Large intestine (tissue), 3 donors: ENCODE measurements at regions not wholly inside any gene's neighbourhood (a gene's known extent, or its start where the extent isn't known, plus 50 kb on each side); places are given as distances from the start of the nearest gene placed in this dataset.

ENCODE experiments used
- DNase-seq, 2 donors: peaks; one replicate each; pipeline versions ENCODE4 v3.0.0 to v3.0.0-alpha.2; 2013
- H3K27ac ChIP-seq: one replicate; pipeline ENCODE4 v1.5.1; 2013; ENCODE audit warnings: low read length
- H3K27me3 ChIP-seq: 2 replicates; pipeline ENCODE4 v1.6.1; 2013; ENCODE audit warnings: low read length; ENCODE audit not compliant: control insufficient read depth, insufficient read depth
- H3K36me3 ChIP-seq: 2 replicates; pipeline ENCODE4 v1.6.1; 2013; ENCODE audit warnings: low read length; ENCODE audit not compliant: control insufficient read depth, insufficient read depth
- H3K4me1 ChIP-seq: one replicate; pipeline ENCODE4 v1.6.1; 2013; ENCODE audit warnings: low read length; ENCODE audit not compliant: control insufficient read depth, insufficient read depth
- H3K4me3 ChIP-seq: one replicate; pipeline ENCODE4 v1.5.1; 2013; ENCODE audit warnings: low read length
- H3K9me3 ChIP-seq: one replicate; pipeline ENCODE4 v1.6.1; 2013; ENCODE audit warnings: mild to moderate bottlenecking, low read depth, low read length, moderate library complexity; ENCODE audit not compliant: control insufficient read depth
- WGBS: methylation state at CpG from one replicate; pipeline ENCODE4 v1.1.5; 2013; ENCODE audit warnings: low lambda C conversion rate; ENCODE audit not compliant: insufficient coverage; 5-methylcytosine and 5-hydroxymethylcytosine counted together

DNA sequence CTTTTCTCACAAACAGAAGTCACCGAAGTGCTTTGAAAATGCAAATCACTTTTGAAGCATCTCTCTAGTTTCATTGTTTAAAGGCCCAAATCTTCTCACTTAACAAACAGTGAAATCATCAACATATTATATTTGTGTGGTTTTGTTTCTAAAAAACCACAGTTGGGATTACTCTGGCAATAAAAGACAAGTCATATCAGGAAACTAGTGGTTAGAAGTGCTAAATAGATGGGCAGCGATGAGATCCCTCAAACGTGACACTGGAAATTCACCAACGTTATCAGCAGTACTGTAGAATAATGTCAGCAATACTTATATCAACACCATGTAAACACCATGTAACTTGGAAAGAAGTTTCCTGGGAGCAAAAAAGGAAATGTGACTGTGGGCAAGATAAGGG is 893.5 kb downstream of the SUCLG1 start:
- no peaks in the 10 kb centered on the region for H3K4me1 ChIP-seq
- no peaks in the 10 kb centered on the region for H3K36me3 ChIP-seq
- no peaks in the 10 kb centered on the region for H3K27me3 ChIP-seq
- H3K27ac ChIP-seq, result no peak overlapping the region
- H3K9me3 ChIP-seq, result no peaks in the 10 kb centered on the region
- DNase-seq, result no peak
- no peak overlapping the region for H3K4me3 ChIP-seq
- WGBS, result no CpG with 5 or more reads among the region's 4 CpGs

DNA sequence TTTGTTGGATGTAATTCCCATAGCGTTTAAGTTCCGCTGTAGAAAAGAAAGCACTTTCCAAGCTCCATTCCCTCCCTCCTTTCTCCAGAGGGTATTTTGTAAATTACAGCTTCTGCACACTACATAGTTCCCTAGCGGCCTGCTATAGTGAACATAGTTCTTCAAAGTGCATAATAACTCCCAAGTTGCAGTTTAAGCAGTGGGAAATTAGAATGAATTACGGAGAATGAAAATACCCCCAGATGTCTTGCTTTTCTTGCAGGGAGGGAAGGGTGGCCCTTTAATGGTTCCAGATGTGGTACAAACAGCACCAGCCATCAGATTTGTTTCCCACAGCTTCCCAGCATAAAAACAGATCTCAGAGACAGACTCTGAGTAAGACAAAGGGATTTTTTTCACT is 893.9 kb downstream of the SUCLG1 start:
- H3K36me3 ChIP-seq, result no peaks in the 10 kb centered on the region
- H3K9me3 ChIP-seq, result no peaks in the 10 kb centered on the region
- WGBS, result no CpG with 5 or more reads among the region's 4 CpGs
- no peak overlapping the region for H3K27ac ChIP-seq
- no peak overlapping the region for H3K4me3 ChIP-seq
- no peaks in the 10 kb centered on the region for H3K4me1 ChIP-seq
- no peak for DNase-seq
- H3K27me3 ChIP-seq, result no peaks in the 10 kb centered on the region

DNA sequence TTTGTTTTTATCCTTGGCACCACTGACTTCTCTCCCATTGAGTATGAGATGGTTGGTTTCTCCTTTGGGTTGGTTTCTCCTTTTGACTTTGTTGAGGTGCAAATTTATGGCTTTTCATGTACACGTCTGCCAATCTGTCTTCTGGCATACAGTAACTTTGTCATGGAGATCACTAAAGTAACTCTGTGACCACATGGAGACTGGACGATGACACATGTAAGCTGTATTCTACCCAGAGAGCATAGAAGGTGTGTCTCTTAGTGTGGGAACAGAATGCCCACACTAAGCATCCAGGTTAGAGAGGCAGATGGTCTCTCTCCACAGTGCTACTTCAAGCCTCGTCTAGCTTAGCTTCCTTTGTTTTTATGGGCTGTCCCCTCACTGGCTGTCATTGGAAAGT is 897.5 kb downstream of the SUCLG1 start:
- Histone ChIP-seq H3K27me3 (no peaks in the 10 kb centered on the region), H3K4me3 (no peak overlapping the region), H3K36me3 (no peaks in the 10 kb centered on the region), H3K27ac (no peak overlapping the region), H3K9me3 (no peaks in the 10 kb centered on the region), H3K4me1 (no peaks in the 10 kb centered on the region)
- WGBS, result 67% methylated on average over 2 of the region's 3 CpGs
- no peak for DNase-seq

DNA sequence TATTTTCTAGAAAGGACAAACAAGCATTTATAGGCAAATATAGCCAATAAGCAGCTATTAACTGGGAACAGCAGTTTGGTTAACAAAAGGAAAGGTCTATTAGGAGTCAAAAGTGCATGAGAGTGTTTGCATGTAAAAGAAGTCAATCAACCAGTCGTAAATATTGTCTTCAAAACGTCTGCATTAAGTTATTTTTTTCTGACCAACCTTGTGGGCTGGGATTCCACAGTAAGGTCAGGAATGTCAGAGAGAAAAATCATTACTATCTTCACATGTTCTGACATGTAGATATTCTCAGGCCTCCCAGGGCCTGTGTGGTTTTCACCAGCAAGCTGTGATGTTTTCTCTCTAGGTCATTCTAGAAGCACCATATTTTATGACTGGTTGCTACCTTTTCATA is 922.5 kb downstream of the SUCLG1 start:
- no peak overlapping the region for H3K4me3 ChIP-seq
- no peaks in the 10 kb centered on the region for H3K4me1 ChIP-seq
- no peaks in the 10 kb centered on the region for H3K36me3 ChIP-seq
- H3K9me3 ChIP-seq, result no peaks in the 10 kb centered on the region
- WGBS, result 50% methylated on average over 2 of the region's 2 CpGs
- DNase-seq, result no peak
- no peak overlapping the region for H3K27ac ChIP-seq
- H3K27me3 ChIP-seq, result no peaks in the 10 kb centered on the region

DNA sequence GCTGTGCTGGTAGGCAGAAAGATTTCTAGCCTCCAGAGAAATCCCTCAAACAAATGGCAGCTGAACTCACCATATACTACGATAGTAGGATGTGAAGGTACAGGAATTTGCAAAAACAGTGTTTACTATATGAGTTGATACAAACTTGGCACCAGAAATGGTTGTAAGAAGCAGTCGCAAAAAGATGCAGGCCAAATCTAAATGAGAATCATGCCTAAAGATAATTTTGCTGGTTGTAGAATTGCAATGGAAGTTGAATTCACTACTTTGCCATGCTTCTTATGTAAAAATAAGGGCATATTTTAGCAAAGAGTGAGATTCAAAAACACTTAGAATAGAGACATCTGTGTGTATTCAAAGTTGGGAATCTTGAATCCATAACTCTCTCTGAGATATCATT is 924.7 kb downstream of the SUCLG1 start:
- H3K4me1 ChIP-seq, result no peaks in the 10 kb centered on the region
- H3K27me3 ChIP-seq, result no peaks in the 10 kb centered on the region
- no peaks in the 10 kb centered on the region for H3K36me3 ChIP-seq
- H3K27ac ChIP-seq, result no peak overlapping the region
- WGBS, result 100% methylated on average over 1 of the region's 2 CpGs
- H3K9me3 ChIP-seq, result no peaks in the 10 kb centered on the region
- DNase-seq, result no peak
- no peak overlapping the region for H3K4me3 ChIP-seq

DNA sequence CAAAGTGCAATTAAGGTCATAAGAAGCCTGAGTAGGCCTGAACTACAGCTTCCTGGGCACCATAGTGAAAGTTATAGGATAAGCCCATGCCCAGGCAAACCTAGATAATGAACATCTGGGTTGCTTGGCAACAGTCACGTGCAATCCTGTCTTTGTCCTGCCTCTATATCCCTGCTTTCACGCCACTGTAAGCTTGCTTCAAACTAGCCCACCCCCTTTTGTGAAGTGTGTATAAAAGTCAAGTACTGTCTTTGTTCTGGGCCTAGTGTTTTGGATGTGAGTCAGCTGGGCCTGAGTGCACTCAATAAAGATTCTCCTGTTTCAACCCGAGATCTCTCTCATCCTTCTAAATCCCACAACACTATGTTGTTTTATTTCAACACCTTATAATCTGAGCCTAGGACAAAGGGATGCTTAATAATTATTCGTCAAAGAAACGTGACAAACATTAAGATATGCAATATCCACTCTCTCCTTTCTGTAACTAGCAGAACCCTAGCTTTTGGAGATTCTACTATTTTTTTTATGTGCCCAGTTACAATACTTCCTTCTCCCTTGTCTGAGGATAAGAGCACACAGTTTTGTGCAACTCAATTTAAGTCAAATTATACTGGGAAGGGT is 927.8 kb downstream of the SUCLG1 start:
- Histone ChIP-seq H3K27me3 (no peaks in the 10 kb centered on the region), H3K4me3 (no peak overlapping the region), H3K9me3 (no peaks in the 10 kb centered on the region), H3K36me3 (no peaks in the 10 kb centered on the region), H3K27ac (no peak overlapping the region), H3K4me1 (no peaks in the 10 kb centered on the region)
- 100% methylated on average over 2 of the region's 5 CpGs for WGBS
- no peak for DNase-seq

DNA sequence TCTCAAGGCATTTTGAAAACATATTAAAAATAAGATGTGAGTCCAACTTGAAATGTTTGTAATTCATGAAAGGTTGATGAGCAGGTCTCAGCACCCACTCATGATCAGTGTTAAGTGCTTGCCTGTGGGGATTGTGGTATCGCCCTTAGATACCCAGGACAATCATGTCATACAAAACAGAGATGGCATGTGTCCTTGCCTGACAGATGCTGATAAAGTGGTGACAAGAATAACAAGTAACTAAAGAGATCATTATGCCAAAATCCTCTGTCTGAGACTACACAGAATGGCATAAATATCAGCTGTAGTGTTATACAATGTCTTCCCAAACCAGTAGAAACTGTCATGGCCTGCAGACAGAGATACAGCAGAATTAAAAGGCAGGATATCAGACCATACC is 930.3 kb downstream of the SUCLG1 start:
- Histone ChIP-seq H3K4me1 (no peaks in the 10 kb centered on the region), H3K27ac (no peak overlapping the region), H3K4me3 (no peak overlapping the region), H3K36me3 (no peaks in the 10 kb centered on the region), H3K9me3 (no peaks in the 10 kb centered on the region), H3K27me3 (no peaks in the 10 kb centered on the region)
- WGBS, result no CpG with 5 or more reads among the region's 1 CpG
- no peak for DNase-seq

DNA sequence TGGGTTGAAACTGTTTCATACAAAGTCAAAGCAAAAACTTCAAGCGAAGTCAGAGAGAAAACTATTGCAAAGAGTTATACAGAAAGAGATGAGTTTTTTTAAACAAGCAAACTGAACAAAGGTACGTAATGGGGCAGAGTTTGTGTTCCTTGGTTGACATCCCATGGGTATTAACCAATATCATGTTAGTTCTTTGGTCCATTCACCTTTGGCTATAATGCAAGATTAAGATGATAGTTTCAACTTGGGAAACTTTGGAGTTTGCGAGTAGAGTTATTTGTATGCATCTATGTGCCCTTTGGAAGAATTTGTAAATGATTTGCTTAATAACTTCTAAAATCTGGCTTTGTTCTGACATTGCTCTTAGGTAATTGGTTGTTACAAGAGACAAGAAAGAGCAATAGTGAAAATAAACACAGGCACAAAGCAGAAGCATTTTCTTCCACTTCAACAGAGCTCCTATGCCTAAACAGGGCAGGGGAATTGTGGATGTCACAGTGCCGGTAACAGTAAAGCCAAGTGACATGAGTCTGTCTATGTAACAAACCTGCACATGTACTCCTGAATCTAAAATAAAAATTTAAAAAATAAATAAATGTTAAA is 936.1 kb downstream of the SUCLG1 start:
- no peak for DNase-seq
- Histone ChIP-seq H3K27me3 (no peaks in the 10 kb centered on the region), H3K27ac (no peak overlapping the region), H3K36me3 (no peaks in the 10 kb centered on the region), H3K4me3 (no peak overlapping the region), H3K9me3 (peaks cover 11% of the 10 kb centered on the region), H3K4me1 (no peaks in the 10 kb centered on the region)
- WGBS, result 89% methylated on average over 1 of the region's 4 CpGs

DNA sequence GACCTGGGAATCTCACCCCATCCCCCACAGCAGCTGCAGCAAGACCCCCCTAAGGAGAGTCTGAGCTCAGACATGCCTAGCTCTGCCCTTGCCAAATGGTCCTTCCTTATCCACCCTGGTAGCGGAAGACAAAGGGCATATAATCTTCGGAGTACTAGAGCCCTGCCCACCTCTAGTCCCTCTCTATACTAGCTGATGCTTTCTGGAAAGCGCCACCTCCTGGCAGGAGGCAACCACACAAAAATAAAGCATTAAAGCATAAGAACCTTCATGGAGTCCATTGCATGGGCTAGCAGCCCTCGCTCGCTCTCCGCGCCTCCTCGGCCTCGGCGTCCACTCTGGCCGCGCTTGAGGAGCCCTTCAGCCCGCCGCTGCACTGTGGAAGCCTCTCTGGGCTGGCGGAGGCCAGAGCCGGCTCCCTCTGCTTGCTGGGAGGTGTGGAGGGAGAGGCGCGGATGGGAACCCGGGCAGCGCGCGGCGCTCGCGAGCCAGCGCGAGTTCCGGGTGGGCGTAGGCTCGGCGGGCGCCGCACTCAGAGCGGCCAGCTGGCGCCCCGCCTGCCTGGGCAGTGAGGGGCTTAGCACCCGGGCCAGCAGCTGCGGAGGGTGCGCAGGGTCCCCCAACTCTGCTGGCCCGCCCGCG is 941.2 kb downstream of the SUCLG1 start:
- Histone ChIP-seq H3K36me3 (no peaks in the 10 kb centered on the region), H3K9me3 (peaks cover 13% of the 10 kb centered on the region), H3K4me1 (no peaks in the 10 kb centered on the region), H3K27me3 (no peaks in the 10 kb centered on the region), H3K27ac (no peak overlapping the region), H3K4me3 (no peak overlapping the region)
- WGBS, result no CpG with 5 or more reads among the region's 42 CpGs
- DNase-seq, result no peak

DNA sequence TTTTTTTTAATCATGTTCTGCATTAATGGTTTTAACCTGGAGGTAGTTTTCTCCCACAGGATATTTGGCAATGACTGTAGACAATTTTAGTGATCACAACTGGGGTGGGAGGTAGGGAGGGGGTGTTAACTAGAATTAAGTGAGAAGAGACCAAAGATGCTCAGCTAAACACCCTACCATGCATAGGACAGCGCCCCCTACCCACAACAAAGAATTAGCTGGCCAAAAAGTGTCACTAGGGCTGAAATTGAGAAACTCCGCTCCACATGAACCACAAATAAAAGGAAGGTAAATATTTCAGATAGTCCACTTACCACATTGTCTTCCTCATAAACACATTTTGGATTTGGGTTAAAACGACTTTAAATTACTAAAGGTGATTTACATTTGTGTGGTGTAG is 942.6 kb downstream of the SUCLG1 start:
- Histone ChIP-seq H3K4me1 (no peaks in the 10 kb centered on the region), H3K4me3 (no peak overlapping the region), H3K36me3 (no peaks in the 10 kb centered on the region), H3K27me3 (no peaks in the 10 kb centered on the region), H3K9me3 (peaks cover 8% of the 10 kb centered on the region), H3K27ac (no peak overlapping the region)
- WGBS, result no CpG with 5 or more reads among the region's 3 CpGs
- no peak for DNase-seq

DNA sequence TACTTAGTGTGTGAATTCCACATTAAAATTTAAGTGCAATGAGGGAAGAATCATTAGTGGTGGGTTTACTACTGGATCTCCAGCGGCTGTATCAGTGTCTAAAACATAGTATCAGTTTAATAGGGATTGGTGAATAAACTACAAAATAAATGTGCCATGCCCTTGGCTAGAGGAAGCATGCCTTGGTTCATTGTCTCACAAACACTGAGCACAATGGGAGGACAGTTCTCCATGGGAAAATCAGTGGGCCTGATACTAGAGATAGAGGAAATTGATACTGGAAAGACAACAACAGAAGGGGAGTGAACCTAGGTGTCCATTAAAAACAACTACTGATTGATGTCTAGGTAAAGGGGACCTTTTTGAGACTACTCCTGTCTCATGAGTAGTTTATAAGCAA is 971.6 kb downstream of the SUCLG1 start:
- DNase-seq, result no peak
- no peaks in the 10 kb centered on the region for H3K27me3 ChIP-seq
- no peak overlapping the region for H3K4me3 ChIP-seq
- no peaks in the 10 kb centered on the region for H3K36me3 ChIP-seq
- WGBS, result no CpG with 5 or more reads among the region's 1 CpG
- H3K9me3 ChIP-seq, result no peaks in the 10 kb centered on the region
- H3K27ac ChIP-seq, result no peak overlapping the region
- no peaks in the 10 kb centered on the region for H3K4me1 ChIP-seq
